ENCODE measurements at regions not wholly inside any gene's neighbourhood (a gene's known extent, or its start where the extent isn't known, plus 50 kb on each side); places are given as distances from the start of the nearest gene placed in this dataset.

- H3K4me2 ChIP-seq (ENCODE audit: low read depth, low read length), result no peak overlapping the region
- no peaks in the 10 kb centered on the region for H3F3A ChIP-seq (ENCODE audit: insufficient read depth, low read length)
- TF ChIP-seq CTCF (IDR thresholded peaks at IDR 0.05; ENCODE audit: low read length) (no peak), EZH2 (optimal IDR thresholded peaks at IDR 0.05; ENCODE audit: low read depth, low read length) (no peak), EZH2phosphoT487 (IDR thresholded peaks at IDR 0.05; ENCODE audit: low read length) (no peak)
- H3K9me2 ChIP-seq (replicated peaks; ENCODE audit: insufficient read depth, low read length), result no peaks in the 10 kb centered on the region
- no peak overlapping the region for H3K9ac ChIP-seq (ENCODE audit: low read length)
- H2AFZ ChIP-seq (ENCODE audit: low read length), result no peak overlapping the region
- H3K79me2 ChIP-seq (ENCODE audit: low read length), result no peaks in the 10 kb centered on the region
- DNase-seq, result no peak
- H3K36me3 ChIP-seq (replicated peaks; ENCODE audit: insufficient read depth, low read length), result no peaks in the 10 kb centered on the region
- no peaks in the 10 kb centered on the region for H3K9me3 ChIP-seq (replicated peaks; ENCODE audit: insufficient read depth, low read length)
- no peak overlapping the region for H3K27ac ChIP-seq (ENCODE audit: low read length)
- H3K27me3 ChIP-seq (replicated peaks; ENCODE audit: insufficient read depth, low read length), result no peaks in the 10 kb centered on the region
- no peaks in the 10 kb centered on the region for H4K20me1 ChIP-seq (ENCODE audit: insufficient read depth, low read length)
- no peaks in the 10 kb centered on the region for H3K4me1 ChIP-seq (ENCODE audit: low read length)
- H3K4me3 ChIP-seq (ENCODE audit: low read length), result no peak overlapping the region
These were observed 83.0 kb upstream of the GNAQ start for GRCh38 chr9:78114581-78114980.

DNA sequence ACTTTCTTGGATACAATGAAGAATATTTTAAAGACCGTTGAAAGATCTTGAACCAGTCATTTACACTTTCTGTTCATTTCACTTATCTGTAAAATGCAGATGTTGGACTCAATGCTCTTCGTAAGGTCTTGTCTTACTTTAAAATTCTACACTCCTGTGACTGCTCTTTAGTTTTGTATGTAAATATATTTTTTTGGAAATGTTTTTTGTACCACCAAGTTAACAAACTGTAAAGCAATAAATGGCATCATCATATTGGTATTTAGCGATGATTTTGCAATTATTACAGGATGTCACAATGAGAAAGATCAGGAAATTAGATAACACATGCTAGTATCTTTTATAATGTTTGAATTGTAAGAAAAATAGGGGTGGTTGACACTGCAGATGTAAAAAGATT is 80.8 kb upstream of the GNAQ start:
- Histone ChIP-seq H3K27ac (ENCODE audit: low read length) (no peak overlapping the region), H3K36me3 (replicated peaks; ENCODE audit: insufficient read depth, low read length) (no peaks in the 10 kb centered on the region), H3K4me1 (ENCODE audit: low read length) (no peaks in the 10 kb centered on the region), H3K4me2 (ENCODE audit: low read depth, low read length) (no peak overlapping the region), H3K27me3 (replicated peaks; ENCODE audit: insufficient read depth, low read length) (no peaks in the 10 kb centered on the region), H3F3A (ENCODE audit: insufficient read depth, low read length) (no peaks in the 10 kb centered on the region), H3K79me2 (ENCODE audit: low read length) (no peaks in the 10 kb centered on the region), H2AFZ (ENCODE audit: low read length) (no peak overlapping the region), H3K4me3 (ENCODE audit: low read length) (no peak overlapping the region), H4K20me1 (ENCODE audit: insufficient read depth, low read length) (no peaks in the 10 kb centered on the region), H3K9ac (ENCODE audit: low read length) (no peak overlapping the region), H3K9me3 (replicated peaks; ENCODE audit: insufficient read depth, low read length) (no peaks in the 10 kb centered on the region), H3K9me2 (replicated peaks; ENCODE audit: insufficient read depth, low read length) (no peaks in the 10 kb centered on the region)
- TF ChIP-seq CTCF (IDR thresholded peaks at IDR 0.05; ENCODE audit: low read length) (no peak), EZH2 (optimal IDR thresholded peaks at IDR 0.05; ENCODE audit: low read depth, low read length) (no peak), EZH2phosphoT487 (IDR thresholded peaks at IDR 0.05; ENCODE audit: low read length) (no peak)
- no peak for DNase-seq

GRCh38 chr9:78112004-78112403 is 80.4 kb upstream of the GNAQ start:
- Histone ChIP-seq H3F3A (ENCODE audit: insufficient read depth, low read length) (no peaks in the 10 kb centered on the region), H3K4me2 (ENCODE audit: low read depth, low read length) (no peak overlapping the region), H3K9me3 (replicated peaks; ENCODE audit: insufficient read depth, low read length) (no peaks in the 10 kb centered on the region), H3K9ac (ENCODE audit: low read length) (no peak overlapping the region), H3K4me1 (ENCODE audit: low read length) (no peaks in the 10 kb centered on the region), H3K4me3 (ENCODE audit: low read length) (no peak overlapping the region), H3K9me2 (replicated peaks; ENCODE audit: insufficient read depth, low read length) (no peaks in the 10 kb centered on the region), H3K27me3 (replicated peaks; ENCODE audit: insufficient read depth, low read length) (no peaks in the 10 kb centered on the region), H3K27ac (ENCODE audit: low read length) (no peak overlapping the region), H3K36me3 (replicated peaks; ENCODE audit: insufficient read depth, low read length) (no peaks in the 10 kb centered on the region), H2AFZ (ENCODE audit: low read length) (no peak overlapping the region), H3K79me2 (ENCODE audit: low read length) (no peaks in the 10 kb centered on the region), H4K20me1 (ENCODE audit: insufficient read depth, low read length) (no peaks in the 10 kb centered on the region)
- TF ChIP-seq EZH2 (optimal IDR thresholded peaks at IDR 0.05; ENCODE audit: low read depth, low read length) (no peak), EZH2phosphoT487 (IDR thresholded peaks at IDR 0.05; ENCODE audit: low read length) (no peak), CTCF (IDR thresholded peaks at IDR 0.05; ENCODE audit: low read length) (no peak)
- no peak for DNase-seq
